ENCODE measurements at regions not wholly inside any gene's neighbourhood (a gene's known extent, or its start where the extent isn't known, plus 50 kb on each side); places are given as distances from the start of the nearest gene placed in this dataset.

DNA sequence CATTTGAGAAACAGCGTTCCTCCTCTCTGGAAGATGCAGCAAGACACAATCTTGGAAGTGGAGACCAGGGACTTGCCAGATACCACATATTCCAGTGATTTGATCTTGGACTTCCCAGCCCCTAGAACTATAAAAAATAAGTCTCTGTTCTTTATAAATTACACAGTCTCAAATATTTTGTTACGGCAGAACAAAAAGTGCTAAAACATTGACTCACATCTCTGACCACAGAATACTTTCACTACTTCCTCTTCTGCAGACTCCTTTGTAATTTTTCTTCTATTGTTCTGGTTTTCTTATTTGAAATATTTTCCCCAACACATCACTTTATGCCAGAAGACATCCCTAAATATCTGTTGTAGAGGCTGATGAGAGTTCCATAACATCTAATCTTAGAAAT lies 706.1 kb upstream of the CDH18 start:
- peak; percentile 11 for DNase-seq (ENCODE audit: low read depth, low spot score)
- TF ChIP-seq, protein P1, sequence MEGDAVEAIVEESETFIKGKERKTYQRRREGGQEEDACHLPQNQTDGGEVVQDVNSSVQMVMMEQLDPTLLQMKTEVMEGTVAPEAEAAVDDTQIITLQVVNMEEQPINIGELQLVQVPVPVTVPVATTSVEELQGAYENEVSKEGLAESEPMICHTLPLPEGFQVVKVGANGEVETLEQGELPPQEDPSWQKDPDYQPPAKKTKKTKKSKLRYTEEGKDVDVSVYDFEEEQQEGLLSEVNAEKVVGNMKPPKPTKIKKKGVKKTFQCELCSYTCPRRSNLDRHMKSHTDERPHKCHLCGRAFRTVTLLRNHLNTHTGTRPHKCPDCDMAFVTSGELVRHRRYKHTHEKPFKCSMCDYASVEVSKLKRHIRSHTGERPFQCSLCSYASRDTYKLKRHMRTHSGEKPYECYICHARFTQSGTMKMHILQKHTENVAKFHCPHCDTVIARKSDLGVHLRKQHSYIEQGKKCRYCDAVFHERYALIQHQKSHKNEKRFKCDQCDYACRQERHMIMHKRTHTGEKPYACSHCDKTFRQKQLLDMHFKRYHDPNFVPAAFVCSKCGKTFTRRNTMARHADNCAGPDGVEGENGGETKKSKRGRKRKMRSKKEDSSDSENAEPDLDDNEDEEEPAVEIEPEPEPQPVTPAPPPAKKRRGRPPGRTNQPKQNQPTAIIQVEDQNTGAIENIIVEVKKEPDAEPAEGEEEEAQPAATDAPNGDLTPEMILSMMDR (IDR thresholded peaks at IDR 0.05; ENCODE audit: low read depth, low read length) = no peak
- in situ Hi-C loops (cut with HindIII; ENCODE audit: low sequenced_read_pairs) = no loop called here
- no peak overlapping the region for H3K4me3 ChIP-seq (ENCODE audit: low read depth, low read length)

DNA sequence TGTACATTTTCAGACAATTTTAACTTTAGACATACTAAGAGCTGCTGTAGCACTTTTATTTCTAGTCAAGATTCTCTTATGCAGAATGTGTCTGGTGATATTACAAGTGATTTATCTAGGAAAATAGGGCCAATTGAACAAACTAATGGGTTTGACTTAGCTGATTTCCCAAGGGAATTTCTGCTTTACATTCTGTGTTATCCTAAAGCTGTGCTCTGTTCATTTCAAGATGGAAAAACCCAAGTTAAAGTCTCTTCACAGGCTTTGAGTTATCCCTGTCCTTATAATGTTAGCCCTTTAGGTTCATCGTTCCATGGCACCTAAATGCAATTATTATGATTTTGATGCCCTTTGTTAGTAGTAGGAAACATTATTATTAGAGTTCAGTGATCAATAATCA lies 704.9 kb upstream of the CDH18 start:
- in situ Hi-C loops (cut with HindIII; ENCODE audit: low sequenced_read_pairs) = no loop called here
- DNase-seq (ENCODE audit: low read depth, low spot score) = no peak
- no peak overlapping the region for H3K4me3 ChIP-seq (ENCODE audit: low read depth, low read length)
- TF ChIP-seq, protein P1 (IDR thresholded peaks at IDR 0.05; ENCODE audit: low read depth, low read length) = no peak

DNA sequence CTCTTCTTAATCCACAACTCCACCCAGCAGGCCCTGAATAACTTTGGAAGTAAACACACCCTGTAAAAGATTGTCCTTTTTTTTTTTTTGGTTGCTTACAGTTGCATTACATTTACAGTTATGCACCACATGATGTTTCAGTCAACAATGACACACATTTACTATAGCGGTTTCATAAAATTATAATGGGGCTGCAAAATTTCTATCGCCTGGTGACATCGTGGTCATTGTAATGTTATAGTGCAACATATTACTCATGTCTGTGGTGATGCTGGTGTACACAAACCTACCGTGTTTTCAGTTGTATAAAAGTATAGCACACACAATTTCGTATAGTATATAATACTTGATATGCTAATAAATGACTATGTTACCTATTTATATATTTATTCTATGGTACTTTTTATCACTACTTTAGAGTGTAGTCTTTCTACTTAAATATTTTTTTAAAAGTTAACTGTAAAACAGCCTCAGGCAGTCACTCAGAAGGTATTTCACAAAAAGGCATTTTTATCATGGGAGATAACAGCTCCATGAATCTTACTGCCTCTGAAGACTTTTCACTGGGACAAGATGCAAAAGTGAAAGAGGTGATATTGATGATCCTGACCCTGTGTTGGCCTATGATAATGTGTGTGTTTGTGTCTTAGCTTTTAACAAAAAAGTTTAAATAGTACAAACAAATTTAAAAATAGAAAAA lies 695.4 kb upstream of the CDH18 start:
- no peak for DNase-seq (ENCODE audit: low read depth, low spot score)
- in situ Hi-C loops (cut with HindIII; ENCODE audit: low sequenced_read_pairs) = no loop called here
- H3K4me3 ChIP-seq (ENCODE audit: low read depth, low read length) = no peak overlapping the region
- TF ChIP-seq, protein P1 (IDR thresholded peaks at IDR 0.05; ENCODE audit: low read depth, low read length) = no peak

DNA sequence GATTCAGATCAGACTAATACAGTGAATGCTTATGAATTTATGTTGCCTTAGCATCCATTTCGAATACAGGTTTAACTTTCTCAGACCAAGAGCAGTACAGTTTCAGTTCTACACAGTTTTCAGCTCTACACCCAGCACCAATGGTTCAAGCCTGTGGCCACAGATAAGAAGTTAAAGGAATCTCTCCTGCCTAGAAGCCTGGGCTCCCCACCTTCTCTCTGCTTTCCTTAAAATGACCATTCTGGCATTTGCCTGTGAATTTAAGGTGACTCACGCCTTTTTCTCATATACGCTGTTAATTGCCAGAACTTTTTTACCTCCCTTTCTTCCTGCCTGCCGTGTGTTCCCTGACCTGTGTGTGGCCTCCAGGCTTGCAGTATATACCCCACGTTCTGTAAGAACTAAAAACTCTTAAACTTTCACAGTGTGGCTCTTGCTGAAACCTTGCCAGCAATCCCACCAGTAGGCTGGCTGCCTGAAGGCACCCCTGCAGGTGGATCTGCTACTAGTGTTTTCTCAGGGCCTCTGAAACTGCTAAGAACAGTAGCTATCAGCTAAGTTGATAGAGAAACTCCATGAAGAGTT lies 692.8 kb upstream of the CDH18 start:
- DNase-seq (ENCODE audit: low read depth, low spot score) = no peak
- in situ Hi-C loops (cut with HindIII; ENCODE audit: low sequenced_read_pairs) = no loop called here
- TF ChIP-seq, protein P1 (IDR thresholded peaks at IDR 0.05; ENCODE audit: low read depth, low read length) = no peak
- H3K4me3 ChIP-seq (ENCODE audit: low read depth, low read length) = no peak overlapping the region

DNA sequence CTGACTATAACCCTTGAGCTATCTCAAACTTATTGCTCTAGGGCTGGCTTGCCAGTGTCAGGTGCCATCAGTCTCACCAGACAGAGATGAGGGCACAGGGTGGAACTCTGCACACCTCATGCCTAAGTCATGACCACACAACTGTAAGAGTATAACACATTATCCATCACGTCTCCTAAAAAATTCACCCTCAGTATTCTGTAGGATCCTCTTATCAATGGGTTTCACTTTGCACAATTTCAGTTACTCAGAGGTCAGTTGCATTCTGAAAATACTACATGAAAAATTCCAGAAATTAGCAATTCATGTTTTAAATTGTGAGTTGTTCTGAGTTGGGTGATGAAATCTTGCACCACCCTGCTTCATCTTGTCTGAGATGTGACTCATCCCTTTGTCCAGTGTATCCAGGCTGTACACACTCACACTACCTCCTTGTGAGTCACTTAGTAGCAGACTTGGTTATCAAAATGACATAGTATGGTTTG lies 690.9 kb upstream of the CDH18 start:
- TF ChIP-seq, protein P1 (IDR thresholded peaks at IDR 0.05; ENCODE audit: low read depth, low read length) = no peak
- no peak overlapping the region for H3K4me3 ChIP-seq (ENCODE audit: low read depth, low read length)
- DNase-seq (ENCODE audit: low read depth, low spot score) = peak; percentile 89
- in situ Hi-C loops (cut with HindIII; ENCODE audit: low sequenced_read_pairs) = no loop called here

DNA sequence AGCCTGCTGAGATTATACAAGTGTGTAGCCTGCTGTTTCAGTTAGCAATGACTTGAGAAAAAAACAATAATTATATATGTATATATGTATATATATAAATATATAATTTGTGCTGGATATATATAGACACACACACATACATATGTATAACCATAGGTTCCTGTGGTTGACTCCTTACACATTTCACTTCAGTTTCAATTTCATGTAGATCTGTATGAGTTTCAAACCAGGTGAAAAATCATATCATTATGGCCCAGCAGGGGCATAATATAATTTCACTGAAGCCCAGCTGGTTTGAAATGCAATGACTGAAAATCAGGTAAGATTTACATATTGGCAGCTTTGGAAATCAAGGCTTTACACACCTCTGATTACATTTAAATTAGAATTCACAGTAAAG lies 690.4 kb upstream of the CDH18 start:
- peak; percentile 0 for DNase-seq (ENCODE audit: low read depth, low spot score)
- in situ Hi-C loops (cut with HindIII; ENCODE audit: low sequenced_read_pairs) = no loop called here

More for the DNA sequence above, 690.4 kb upstream of the CDH18 start:
- H3K4me3 ChIP-seq (ENCODE audit: low read depth, low read length) = no peak overlapping the region
- TF ChIP-seq, protein P1 (IDR thresholded peaks at IDR 0.05; ENCODE audit: low read depth, low read length) = no peak
